ENCODE measurements at regions not wholly inside any gene's neighbourhood (a gene's known extent, or its start where the extent isn't known, plus 50 kb on each side); places are given as distances from the start of the nearest gene placed in this dataset.
"Not testable (repeated sequence)": the region's sequence is repeated elsewhere in the genome, so short reads cannot be mapped to it uniquely, and the experiment has no call there.

DNA sequence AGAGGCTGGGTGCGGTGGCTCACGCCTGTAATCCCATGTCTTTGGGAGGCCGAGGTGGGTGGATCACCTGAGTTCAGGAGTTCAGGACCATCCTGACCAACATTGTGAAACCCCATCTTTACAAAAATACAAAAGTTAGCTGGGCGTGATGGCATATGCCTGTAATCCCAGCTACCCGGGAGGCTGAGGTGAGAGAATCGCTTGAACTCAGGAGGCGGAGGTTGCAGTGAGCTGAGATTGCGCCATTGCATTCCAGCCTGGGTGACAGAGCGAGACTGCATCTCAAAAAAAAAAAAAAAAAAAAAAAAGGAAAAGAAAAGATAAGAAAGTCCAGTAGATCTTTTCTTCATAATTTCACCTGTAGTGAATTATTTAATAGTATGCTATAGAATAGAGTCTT is 85.0 kb upstream of the TRPC4 start:
- H3K27me3 ChIP-seq (ENCODE audit: control insufficient read depth, insufficient read depth); H3K4me1 ChIP-seq (ENCODE audit: control insufficient read depth, insufficient read depth, low read length); H3K9me3 ChIP-seq (ENCODE audit: control insufficient read depth, low read length); H3K4me3 ChIP-seq (ENCODE audit: low read length); H3K27ac ChIP-seq (ENCODE audit: low read length); intact Hi-C loops (cut with DNase I); ATAC-seq; DNase-seq: not testable (repeated sequence)
- WGBS: 89% methylated on average over 9 of the region's 9 CpGs

DNA sequence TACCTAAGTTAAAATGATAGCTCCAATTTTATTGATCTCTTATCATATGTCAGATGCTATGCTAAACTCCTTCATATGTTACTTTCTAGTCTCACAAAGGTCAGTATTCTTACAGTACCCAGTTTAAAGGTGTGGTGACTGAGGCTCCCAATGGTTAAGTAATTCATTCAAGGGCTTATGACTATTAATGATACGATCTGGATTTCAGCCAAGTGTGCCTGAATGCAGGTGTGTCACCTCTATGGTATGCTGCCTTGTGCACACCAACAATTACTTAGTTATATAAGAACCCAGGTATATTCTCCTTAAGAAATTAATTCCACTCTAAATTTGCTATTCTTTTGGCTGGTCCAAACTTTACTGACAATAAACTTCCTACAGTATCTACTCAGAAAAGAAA is 84.6 kb upstream of the TRPC4 start:
- H3K27ac ChIP-seq (ENCODE audit: low read length): no peak overlapping the region
- DNase-seq (no peak), ATAC-seq (no peak)
- intact Hi-C loops (cut with DNase I): no loop called here
- WGBS: 44% methylated on average over 1 of the region's 1 CpG
- H3K4me3 ChIP-seq (ENCODE audit: low read length): no peak overlapping the region
- no peaks in the 10 kb centered on the region for H3K27me3 ChIP-seq (ENCODE audit: control insufficient read depth, insufficient read depth)
- H3K9me3 ChIP-seq (ENCODE audit: control insufficient read depth, low read length): no peaks in the 10 kb centered on the region
- no peaks in the 10 kb centered on the region for H3K4me1 ChIP-seq (ENCODE audit: control insufficient read depth, insufficient read depth, low read length)

DNA sequence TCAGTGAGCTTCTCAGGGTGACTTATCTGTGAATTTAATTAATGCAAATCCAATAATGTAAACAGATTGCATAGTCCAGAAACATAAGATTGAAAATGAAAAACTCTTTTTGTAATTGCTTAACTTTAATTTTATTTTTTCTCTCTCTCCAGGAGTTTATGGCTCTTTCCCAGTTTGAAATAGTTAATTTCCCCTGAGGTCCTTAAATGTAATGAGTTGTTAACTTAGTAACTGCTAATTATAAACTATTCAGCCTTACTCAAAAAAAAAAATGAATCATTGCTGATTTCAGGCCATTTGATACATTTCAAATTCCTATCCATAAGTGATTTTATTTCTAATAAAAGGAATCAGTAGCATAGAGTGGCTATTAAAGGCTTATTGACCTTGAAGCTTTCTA is 84.1 kb upstream of the TRPC4 start:
- no peaks in the 10 kb centered on the region for H3K9me3 ChIP-seq (ENCODE audit: control insufficient read depth, low read length)
- intact Hi-C loops (cut with DNase I): no loop called here
- no peak overlapping the region for H3K27ac ChIP-seq (ENCODE audit: low read length)
- no peak overlapping the region for H3K4me3 ChIP-seq (ENCODE audit: low read length)
- DNase-seq: no peak
- no peaks in the 10 kb centered on the region for H3K27me3 ChIP-seq (ENCODE audit: control insufficient read depth, insufficient read depth)
- ATAC-seq: no peak
- H3K4me1 ChIP-seq (ENCODE audit: control insufficient read depth, insufficient read depth, low read length): no peaks in the 10 kb centered on the region

DNA sequence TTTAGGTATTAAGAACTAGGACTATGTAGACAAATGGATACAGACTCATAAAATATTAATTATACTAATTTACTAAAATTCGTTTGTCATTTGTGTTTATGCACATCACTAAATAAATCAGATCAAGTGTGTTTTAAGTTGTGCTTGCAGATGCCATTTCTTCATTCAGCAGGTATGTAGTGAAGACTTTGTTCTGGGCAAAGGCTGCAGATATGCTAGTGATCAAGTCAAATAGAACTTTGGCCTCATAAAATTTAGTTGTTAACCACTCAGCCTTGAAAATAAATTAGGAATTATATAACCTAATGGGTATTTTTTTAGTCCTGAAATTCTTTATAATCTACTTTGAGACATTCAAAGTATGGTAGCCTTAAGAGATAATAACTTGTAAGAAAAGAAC is 80.4 kb upstream of the TRPC4 start:
- no peak for ATAC-seq
- 37% methylated on average over 1 of the region's 1 CpG for WGBS

DNA sequence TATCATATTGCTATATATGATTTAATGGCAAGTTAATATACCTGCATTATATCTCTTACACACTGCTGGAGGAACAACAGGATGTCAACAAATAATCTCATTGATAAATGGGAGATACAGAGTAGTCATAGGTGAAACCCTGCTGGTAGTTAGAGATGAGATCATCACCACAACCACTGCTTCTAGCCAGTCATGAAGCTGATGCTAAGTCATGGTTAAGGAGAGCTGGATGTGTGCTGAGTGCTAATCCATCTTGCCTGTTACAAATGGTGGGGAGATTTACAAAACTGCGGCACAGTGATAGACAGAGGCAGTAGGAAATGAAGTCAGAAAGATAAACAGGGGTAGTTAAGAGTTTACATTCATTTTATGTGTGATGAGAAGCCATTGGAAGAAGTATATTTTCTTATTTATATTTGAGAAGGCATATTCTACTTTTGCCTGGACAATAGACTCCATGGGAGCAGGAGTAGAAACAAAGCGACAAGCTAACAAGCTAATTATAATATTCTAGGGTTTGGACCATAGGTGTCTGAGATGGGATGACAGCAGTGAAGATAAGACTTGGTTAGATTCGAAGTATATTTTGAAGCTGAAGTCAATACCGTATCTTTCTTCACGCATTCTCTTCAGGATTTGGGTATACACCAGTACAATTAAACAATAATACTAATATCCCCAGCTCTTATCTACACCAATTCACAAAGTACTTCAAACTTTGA is 78.0 kb upstream of the TRPC4 start:
- Histone ChIP-seq H3K27me3 (ENCODE audit: control insufficient read depth, insufficient read depth) (no peaks in the 10 kb centered on the region), H3K9me3 (ENCODE audit: control insufficient read depth, low read length) (no peaks in the 10 kb centered on the region), H3K27ac (ENCODE audit: low read length) (peak overlapping the region; percentile 13), H3K4me1 (ENCODE audit: control insufficient read depth, insufficient read depth, low read length) (no peaks in the 10 kb centered on the region), H3K4me3 (ENCODE audit: low read length) (no peak overlapping the region)
- DNase-seq: no peak
- WGBS: 49% methylated on average over 5 of the region's 5 CpGs
- no peak for ATAC-seq
- intact Hi-C loops (cut with DNase I): no loop called here

More for the DNA sequence above, 80.4 kb upstream of the TRPC4 start:
- no peaks in the 10 kb centered on the region for H3K9me3 ChIP-seq (ENCODE audit: control insufficient read depth, low read length)
- H3K4me1 ChIP-seq (ENCODE audit: control insufficient read depth, insufficient read depth, low read length): no peaks in the 10 kb centered on the region
- H3K27ac ChIP-seq (ENCODE audit: low read length): no peak overlapping the region
- intact Hi-C loops (cut with DNase I): no loop called here
- DNase-seq: no peak
- H3K4me3 ChIP-seq (ENCODE audit: low read length): no peak overlapping the region
- no peaks in the 10 kb centered on the region for H3K27me3 ChIP-seq (ENCODE audit: control insufficient read depth, insufficient read depth)

DNA sequence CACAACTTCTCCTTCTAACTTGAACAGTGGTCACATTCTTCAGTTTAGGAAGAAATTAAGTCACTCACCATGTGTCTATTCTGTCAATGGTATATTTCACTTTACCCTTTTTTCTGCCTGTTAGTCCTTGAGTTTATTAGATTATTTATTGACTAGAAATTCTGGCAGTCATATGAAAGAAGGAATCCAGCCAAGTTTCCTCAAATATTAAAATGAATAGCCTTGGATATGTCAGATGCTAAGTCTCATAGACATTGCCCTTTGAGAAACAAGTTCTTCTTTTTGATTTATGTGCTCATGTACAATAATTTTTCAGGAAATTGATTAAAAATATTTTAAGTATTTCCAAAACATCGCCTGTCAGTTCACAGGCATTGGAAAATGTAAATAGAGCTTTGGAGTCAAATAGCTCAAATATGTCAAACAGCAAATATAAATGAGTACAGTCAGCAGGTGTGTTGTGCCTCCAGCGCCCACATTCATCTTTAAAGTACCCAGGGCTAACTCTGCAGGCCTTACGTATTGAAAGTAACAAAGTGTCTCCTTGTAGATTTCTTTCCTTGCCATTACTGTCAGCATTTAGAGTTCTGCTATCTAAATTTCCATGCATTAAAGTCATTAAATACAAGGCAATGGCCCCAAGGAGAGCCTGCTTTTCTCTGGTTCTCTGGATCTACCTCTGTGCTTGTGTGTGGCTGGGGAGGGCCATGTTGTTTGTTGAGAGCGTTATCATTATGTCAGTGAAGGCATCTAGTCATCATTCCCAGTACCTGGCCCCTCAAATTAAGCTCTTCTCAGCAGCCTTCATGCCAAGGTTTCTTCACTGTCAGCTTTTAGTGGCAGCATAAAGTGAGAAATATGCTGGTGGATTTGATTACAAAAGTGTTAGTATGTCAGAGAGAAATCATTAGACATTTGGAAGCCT is 76.3 kb upstream of the TRPC4 start:
- Histone ChIP-seq H3K27me3 (ENCODE audit: control insufficient read depth, insufficient read depth) (no peaks in the 10 kb centered on the region), H3K4me3 (ENCODE audit: low read length) (no peak overlapping the region), H3K4me1 (ENCODE audit: control insufficient read depth, insufficient read depth, low read length) (no peaks in the 10 kb centered on the region), H3K9me3 (ENCODE audit: control insufficient read depth, low read length) (no peaks in the 10 kb centered on the region), H3K27ac (ENCODE audit: low read length) (no peak overlapping the region)
- DNase-seq (no peak), ATAC-seq (no peak)
- intact Hi-C loops (cut with DNase I): no loop called here
- 78% methylated on average over 4 of the region's 4 CpGs for WGBS

DNA sequence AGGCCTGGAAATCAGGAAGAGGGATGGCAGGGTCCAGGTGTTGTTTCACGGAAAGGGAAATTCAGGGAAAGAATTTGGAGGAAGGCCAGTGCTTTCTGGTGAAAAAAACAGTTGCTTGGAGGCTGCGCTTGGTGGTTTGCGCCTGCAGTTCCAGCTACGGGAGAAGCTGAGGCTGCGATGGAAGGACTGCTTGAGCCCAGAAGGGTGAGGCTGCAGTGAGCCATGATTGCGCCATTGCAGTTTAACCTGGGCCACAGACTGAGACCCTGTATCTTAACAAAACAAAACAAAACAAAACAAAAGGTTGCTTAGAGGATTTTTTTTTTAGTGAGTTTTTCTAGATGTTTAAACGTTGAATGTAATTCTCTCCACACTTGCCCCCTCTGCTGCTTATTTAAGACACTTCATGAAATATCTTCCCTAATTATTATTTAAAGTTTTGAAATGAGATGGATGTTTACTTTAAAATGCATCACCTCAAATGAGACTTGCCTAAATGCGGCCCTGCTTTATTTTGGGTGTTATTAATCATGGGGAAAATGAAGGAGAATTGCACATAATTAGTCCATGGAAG is 75.4 kb upstream of the TRPC4 start:
- no peak for ATAC-seq
- whole genome bisulfite sequencing: 73% methylated on average over 8 of the region's 8 CpGs
- intact Hi-C loops (cut with DNase I): no loop called here

DNA sequence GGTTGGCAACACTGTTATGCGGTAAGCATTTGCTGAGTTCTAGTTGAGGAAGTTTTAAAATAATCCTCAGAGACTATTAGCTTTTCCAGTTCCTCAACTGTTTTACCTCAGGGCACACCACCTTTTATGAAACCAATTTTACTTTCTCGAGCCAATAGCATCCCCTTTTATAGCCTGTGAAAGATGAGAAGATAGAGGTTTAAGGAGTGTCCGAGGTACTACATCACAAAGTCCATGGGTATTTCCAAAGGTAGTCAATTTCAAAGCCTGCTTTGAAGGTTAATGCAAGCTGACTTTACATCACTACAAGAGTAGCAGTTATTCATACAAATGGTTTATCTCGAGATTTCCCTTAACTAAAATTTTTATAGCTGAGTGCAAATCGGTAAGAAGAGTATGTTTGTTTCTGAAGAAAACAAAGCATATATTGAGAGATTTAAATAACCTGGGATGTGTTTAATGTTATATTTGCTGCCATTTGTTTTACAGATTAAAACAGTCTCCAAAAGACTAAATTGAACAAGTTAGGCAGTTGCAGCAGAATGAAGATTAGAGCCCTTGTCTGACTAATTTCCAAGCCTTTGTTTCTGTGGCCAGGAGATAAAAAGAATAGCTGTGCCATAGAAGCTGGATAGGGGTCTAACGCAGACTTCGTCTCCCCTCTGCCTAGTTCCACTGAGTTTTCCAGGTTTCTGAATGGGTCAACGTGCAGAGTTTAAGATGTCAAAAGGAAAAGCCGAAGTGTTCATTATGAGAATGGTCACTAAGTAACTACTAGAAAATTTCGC is 74.7 kb upstream of the TRPC4 start:
- no peak for ATAC-seq
- no peak overlapping the region for H3K27ac ChIP-seq (ENCODE audit: low read length)
- no peaks in the 10 kb centered on the region for H3K27me3 ChIP-seq (ENCODE audit: control insufficient read depth, insufficient read depth)
- no peak overlapping the region for H3K4me3 ChIP-seq (ENCODE audit: low read length)
- no peak for DNase-seq
- 78% methylated on average over 10 of the region's 10 CpGs for WGBS
- intact Hi-C loops (cut with DNase I): no loop called here
- H3K9me3 ChIP-seq (ENCODE audit: control insufficient read depth, low read length): no peaks in the 10 kb centered on the region
- no peaks in the 10 kb centered on the region for H3K4me1 ChIP-seq (ENCODE audit: control insufficient read depth, insufficient read depth, low read length)

More for the DNA sequence above, 75.4 kb upstream of the TRPC4 start:
- H3K27me3 ChIP-seq (ENCODE audit: control insufficient read depth, insufficient read depth): no peaks in the 10 kb centered on the region
- H3K4me1 ChIP-seq (ENCODE audit: control insufficient read depth, insufficient read depth, low read length): no peaks in the 10 kb centered on the region
- DNase-seq: peak in 1 of 3 donors; percentile 25
- no peak overlapping the region for H3K27ac ChIP-seq (ENCODE audit: low read length)
- H3K9me3 ChIP-seq (ENCODE audit: control insufficient read depth, low read length): no peaks in the 10 kb centered on the region
- no peak overlapping the region for H3K4me3 ChIP-seq (ENCODE audit: low read length)

DNA sequence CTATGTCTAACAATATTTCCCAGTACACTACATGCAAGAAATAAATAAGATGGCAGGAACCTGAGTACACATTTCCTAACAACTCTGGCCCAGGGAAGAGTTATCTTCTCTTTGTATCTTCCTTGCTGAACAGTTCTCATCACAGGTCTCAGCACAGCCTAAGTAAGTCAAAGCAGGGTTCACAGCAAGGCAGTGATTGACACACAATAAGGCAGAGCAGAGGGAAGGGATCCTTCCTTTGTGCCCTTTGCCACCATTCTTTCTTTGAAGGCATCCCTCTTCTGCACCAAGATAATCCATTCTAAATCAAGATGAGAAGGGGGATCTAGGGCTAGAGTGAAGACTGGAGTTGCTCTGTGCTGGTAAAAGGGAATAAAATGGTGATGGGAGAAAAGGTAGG is 73.4 kb upstream of the TRPC4 start:
- intact Hi-C loops (cut with DNase I): no loop called here

DNA sequence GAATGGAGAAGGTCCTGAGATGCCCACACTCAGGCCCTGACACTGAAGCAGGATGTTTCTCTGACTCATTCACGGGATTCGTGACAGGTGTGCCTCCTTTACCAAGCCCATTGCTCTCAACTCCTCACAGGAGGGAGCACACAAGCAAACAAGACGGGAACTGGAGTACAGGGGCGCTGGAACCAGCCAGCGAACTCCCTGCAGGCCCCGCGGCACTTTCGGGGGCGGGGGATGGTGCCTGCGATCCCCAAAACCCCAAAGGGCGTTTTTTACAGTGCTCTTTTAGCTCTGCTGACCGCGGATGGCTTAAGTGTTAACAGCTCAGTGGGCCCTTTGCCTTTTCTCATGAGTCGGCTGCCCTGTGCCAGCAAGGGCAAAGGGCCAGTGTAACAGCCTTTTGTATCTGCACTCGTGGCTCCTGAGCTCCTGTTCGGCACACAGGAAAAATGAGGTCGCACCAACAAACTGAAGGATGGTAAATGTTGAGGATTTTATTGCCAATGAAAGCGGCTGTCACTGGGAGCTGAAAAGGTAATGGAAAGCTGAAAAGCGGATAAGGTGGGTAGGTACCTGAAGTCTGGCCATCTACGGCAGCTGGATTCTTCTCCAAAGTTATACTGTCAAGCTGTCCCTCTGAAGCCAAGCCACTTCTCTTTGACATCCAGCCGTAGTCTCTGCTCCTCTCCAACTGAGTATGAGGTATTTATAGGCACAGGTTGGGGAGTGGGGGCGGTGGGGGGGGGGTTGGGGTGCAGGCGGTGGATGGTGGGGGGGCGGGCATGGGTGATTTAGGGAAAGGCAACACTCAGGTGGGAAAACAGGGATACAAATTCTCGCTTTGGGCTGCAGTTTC is 65.0 kb upstream of the TRPC4 start:
- WGBS: 62% methylated on average over 25 of the region's 25 CpGs
- no peaks in the 10 kb centered on the region for H3K4me1 ChIP-seq (ENCODE audit: control insufficient read depth, insufficient read depth, low read length)
- H3K27ac ChIP-seq (ENCODE audit: low read length): peak overlapping the region; percentile 71
- intact Hi-C loops (cut with DNase I): no loop called here
- DNase-seq: peak in 2 of 3 donors; percentile 38 to 46
- no peaks in the 10 kb centered on the region for H3K27me3 ChIP-seq (ENCODE audit: control insufficient read depth, insufficient read depth)
- H3K9me3 ChIP-seq (ENCODE audit: control insufficient read depth, low read length): no peaks in the 10 kb centered on the region
- peak; percentile 63 to 67 for ATAC-seq
- peak overlapping the region; percentile 51 for H3K4me3 ChIP-seq (ENCODE audit: low read length)

More for the DNA sequence above, 73.4 kb upstream of the TRPC4 start:
- Histone ChIP-seq H3K4me3 (ENCODE audit: low read length) (no peak overlapping the region), H3K27me3 (ENCODE audit: control insufficient read depth, insufficient read depth) (no peaks in the 10 kb centered on the region), H3K27ac (ENCODE audit: low read length) (no peak overlapping the region), H3K4me1 (ENCODE audit: control insufficient read depth, insufficient read depth, low read length) (no peaks in the 10 kb centered on the region), H3K9me3 (ENCODE audit: control insufficient read depth, low read length) (no peaks in the 10 kb centered on the region)
- no peak for DNase-seq
- no peak for ATAC-seq
